Lung (tissue), 11 donors: ENCODE measurements at regions not wholly inside any gene's neighbourhood (a gene's known extent, or its start where the extent isn't known, plus 50 kb on each side); places are given as distances from the start of the nearest gene placed in this dataset.
A peak's percentile ranks its signal among the peaks of the same experiment; 100 is the strongest.

Experiments used
- ATAC-seq: fragments of 200-7000 bp; cut with Tn5 transposase; one replicate; pipeline ENCODE4 v1.9.1; 2020; ENCODE audit warnings: moderate number of reproducible peaks; ENCODE audit not compliant: insufficient read depth, low FRiP score
- DNase-seq, 3 donors: peaks; one replicate each; pipeline ENCODE4 v3.0.0-alpha.2; 2013 to 2017
- H3K27ac ChIP-seq, 2 donors: one replicate each; pipeline ENCODE4 v1.5.1; 2013; ENCODE audit warnings: mild to moderate bottlenecking in 2 of 2, moderate library complexity in 2 of 2, control low read depth in 1 of 2, inconsistent platforms in 1 of 2, low read depth in 1 of 2, low read length in 1 of 2
- H3K27me3 ChIP-seq, 3 donors: one replicate each; pipeline ENCODE4 v1.5.1; 2013; ENCODE audit warnings: low read length in 2 of 3; ENCODE audit not compliant: control insufficient read depth in 3 of 3, insufficient read depth in 3 of 3
- H3K36me3 ChIP-seq, 4 donors: one replicate each; pipeline ENCODE4 v1.5.1; 2013; ENCODE audit warnings: low read length in 4 of 4, mild to moderate bottlenecking in 1 of 4, moderate library complexity in 1 of 4; ENCODE audit not compliant: control insufficient read depth in 4 of 4, insufficient read depth in 4 of 4
- H3K4me1 ChIP-seq, 5 donors: one replicate each; pipeline ENCODE4 v1.5.1; 2013; ENCODE audit warnings: low read length in 5 of 5, mild to moderate bottlenecking in 2 of 5, moderate library complexity in 1 of 5; ENCODE audit not compliant: control insufficient read depth in 5 of 5, insufficient read depth in 5 of 5
- H3K4me3 ChIP-seq: one replicate; pipeline ENCODE4 v1.5.1; 2013; ENCODE audit warnings: mild to moderate bottlenecking, control low read depth, moderate library complexity
- H3K9ac ChIP-seq, 2 donors: one replicate each; pipeline ENCODE4 v1.5.1; 2013; ENCODE audit warnings: low read length in 2 of 2, control low read depth in 1 of 2; ENCODE audit not compliant: insufficient read depth in 1 of 2
- H3K9me3 ChIP-seq, 4 donors: one replicate each; pipeline ENCODE4 v1.5.1; 2013; ENCODE audit warnings: low read length in 3 of 4, mild to moderate bottlenecking in 1 of 4, moderate library complexity in 1 of 4; ENCODE audit not compliant: control insufficient read depth in 4 of 4, insufficient read depth in 3 of 4
- WGBS, 2 donors: extraction: QIAGEN DNeasy Blood & Tissue Kit; methylation state at CpG; one replicate each; pipeline ENCODE4 v1.1.7; 2013; 5-methylcytosine and 5-hydroxymethylcytosine counted together
- TF ChIP-seq, protein P1 (sequence below): IDR thresholded peaks from 2 replicates; pipeline ENCODE4 v1.5.1; 2012; ENCODE audit warnings: mild to moderate bottlenecking; ENCODE audit errors: control extremely low read depth, extremely low read depth
- donor health status: control.
- donor health status: control.
- donor health status: Bipolar disorder and iron deficiency.
- donor health status: healthy.
- donor health status: DM: yes; HTN: yes; CAD: no.

DNA sequence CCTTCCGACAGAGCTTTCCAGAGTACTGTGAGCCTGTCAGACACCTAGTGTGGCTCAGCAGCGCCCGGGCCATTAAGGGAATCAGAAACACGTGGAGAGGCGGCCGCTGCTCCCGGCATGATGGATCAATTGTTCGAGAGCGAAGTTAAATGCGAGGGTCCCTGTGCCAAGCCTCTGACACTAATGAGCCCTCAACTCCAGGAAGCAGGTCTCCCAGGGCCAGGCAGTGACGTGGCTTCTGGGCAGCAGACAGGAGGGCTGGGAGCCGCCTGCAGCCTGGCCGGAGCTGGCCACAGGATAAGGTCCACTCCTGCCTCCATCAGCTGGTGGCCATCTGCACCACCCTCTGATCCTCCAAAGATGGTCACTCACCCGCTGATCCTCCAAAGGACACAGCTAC is 67.5 kb upstream of the CLDN14 start:
- H3K4me1 ChIP-seq, result peaks cover 0 to 24% (median 5%) of the 10 kb centered on the region in 5 donors
- H3K9ac ChIP-seq, result no peak overlapping the region
- H3K36me3 ChIP-seq, result no peaks in the 10 kb centered on the region
- ATAC-seq (no peak), DNase-seq (peak in 1 of 3 donors; percentile 34)
- H3K9me3 ChIP-seq, result no peaks in the 10 kb centered on the region
- 80 to 81% methylated on average over 14 of the region's 14 CpGs for WGBS, 2 donors
- TF ChIP-seq, protein P1, sequence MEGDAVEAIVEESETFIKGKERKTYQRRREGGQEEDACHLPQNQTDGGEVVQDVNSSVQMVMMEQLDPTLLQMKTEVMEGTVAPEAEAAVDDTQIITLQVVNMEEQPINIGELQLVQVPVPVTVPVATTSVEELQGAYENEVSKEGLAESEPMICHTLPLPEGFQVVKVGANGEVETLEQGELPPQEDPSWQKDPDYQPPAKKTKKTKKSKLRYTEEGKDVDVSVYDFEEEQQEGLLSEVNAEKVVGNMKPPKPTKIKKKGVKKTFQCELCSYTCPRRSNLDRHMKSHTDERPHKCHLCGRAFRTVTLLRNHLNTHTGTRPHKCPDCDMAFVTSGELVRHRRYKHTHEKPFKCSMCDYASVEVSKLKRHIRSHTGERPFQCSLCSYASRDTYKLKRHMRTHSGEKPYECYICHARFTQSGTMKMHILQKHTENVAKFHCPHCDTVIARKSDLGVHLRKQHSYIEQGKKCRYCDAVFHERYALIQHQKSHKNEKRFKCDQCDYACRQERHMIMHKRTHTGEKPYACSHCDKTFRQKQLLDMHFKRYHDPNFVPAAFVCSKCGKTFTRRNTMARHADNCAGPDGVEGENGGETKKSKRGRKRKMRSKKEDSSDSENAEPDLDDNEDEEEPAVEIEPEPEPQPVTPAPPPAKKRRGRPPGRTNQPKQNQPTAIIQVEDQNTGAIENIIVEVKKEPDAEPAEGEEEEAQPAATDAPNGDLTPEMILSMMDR, result no peak
- H3K27me3 ChIP-seq, result peaks cover 0 to 11% (median 8%) of the 10 kb centered on the region in 3 donors
- no peak overlapping the region for H3K4me3 ChIP-seq
- no peak overlapping the region for H3K27ac ChIP-seq

DNA sequence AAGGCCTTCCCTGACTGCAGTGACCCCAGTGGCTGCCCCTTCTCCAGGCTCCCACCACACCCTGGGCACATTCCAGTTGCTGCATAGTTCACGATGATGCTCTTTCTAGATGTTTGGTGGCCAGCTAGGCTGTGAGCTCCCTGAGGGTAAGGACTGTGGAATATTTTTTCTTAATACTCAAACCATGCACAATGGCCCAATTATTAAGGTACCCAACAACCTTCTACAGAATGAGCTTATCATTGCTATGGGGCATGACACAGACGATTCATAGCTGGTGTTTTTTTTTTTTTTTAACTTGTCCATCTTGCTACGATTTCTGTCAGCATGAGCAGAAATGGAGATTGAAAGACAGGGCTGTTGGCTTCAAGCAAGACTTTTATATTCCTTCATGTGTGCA is 68.9 kb upstream of the CLDN14 start:
- TF ChIP-seq, protein P1, result no peak
- Histone ChIP-seq H3K4me1 (peaks cover 0 to 24% (median 5%) of the 10 kb centered on the region in 5 donors), H3K36me3 (no peaks in the 10 kb centered on the region), H3K9me3 (no peaks in the 10 kb centered on the region), H3K27me3 (no peaks in the 10 kb centered on the region), H3K27ac (no peak overlapping the region), H3K9ac (no peak overlapping the region), H3K4me3 (no peak overlapping the region)
- no peak for DNase-seq
- WGBS, 2 donors, result 55 to 56% methylated on average over 3 of the region's 3 CpGs
- no peak for ATAC-seq

DNA sequence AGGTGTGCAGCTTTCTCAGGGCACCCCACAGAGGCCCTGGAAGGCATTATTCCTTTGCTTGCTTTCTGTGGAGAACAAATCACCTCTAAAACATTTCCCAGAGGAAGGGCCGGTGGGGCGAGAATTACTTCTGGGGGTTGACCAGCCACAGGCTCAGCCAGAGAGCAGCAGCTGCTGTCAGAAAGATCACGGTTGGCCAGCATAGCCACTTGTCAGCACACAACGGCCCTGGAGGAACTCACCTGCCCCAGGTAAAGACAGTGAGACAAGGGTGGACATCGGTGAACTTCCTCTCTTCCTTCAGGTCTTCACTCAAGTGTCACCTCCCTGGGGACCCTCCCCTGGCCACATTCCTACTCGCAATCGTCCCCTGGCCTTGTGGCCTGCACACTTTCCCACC is 69.5 kb upstream of the CLDN14 start:
- H3K36me3 ChIP-seq, result no peaks in the 10 kb centered on the region
- H3K9ac ChIP-seq, result no peak overlapping the region
- 81 to 84% methylated on average over 7 of the region's 7 CpGs for WGBS, 2 donors
- peaks cover 0 to 19% (median 5%) of the 10 kb centered on the region in 5 donors for H3K4me1 ChIP-seq
- no peak overlapping the region for H3K4me3 ChIP-seq
- no peaks in the 10 kb centered on the region for H3K27me3 ChIP-seq
- ATAC-seq, result no peak
- no peaks in the 10 kb centered on the region for H3K9me3 ChIP-seq
- TF ChIP-seq, protein P1, result no peak
- DNase-seq, result no peak
- H3K27ac ChIP-seq, result no peak overlapping the region

DNA sequence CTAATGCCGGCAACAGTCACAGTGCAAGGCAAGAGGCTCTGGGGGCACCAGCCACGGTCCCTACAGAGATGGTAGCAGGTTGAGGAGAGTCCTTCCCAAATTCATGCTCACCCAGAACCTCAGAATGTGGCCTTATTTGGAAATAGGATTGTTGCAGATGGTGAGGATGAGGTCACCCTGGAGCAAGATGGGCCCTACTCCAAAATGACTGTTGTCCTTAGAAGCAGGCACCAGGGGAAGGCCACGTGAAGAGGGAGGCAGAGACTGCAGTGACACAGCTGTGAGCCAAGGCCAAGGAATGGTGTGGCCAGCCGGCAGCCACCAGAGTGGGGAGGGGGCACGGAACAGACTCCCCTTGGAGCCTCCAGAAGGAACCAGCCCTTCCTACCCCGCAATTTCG is 70.8 kb upstream of the CLDN14 start:
- Histone ChIP-seq H3K4me1 (peaks cover 0 to 16% (median 5%) of the 10 kb centered on the region in 5 donors), H3K27ac (no peak overlapping the region), H3K27me3 (no peaks in the 10 kb centered on the region), H3K4me3 (no peak overlapping the region), H3K9ac (no peak overlapping the region), H3K36me3 (no peaks in the 10 kb centered on the region), H3K9me3 (no peaks in the 10 kb centered on the region)
- ATAC-seq (no peak), DNase-seq (no peak)
- TF ChIP-seq, protein P1, result no peak
- WGBS, 2 donors, result 74 to 81% methylated on average over 7 of the region's 7 CpGs
